Activated CD8-positive, alpha-beta memory T cell treated with anti-CD3 and anti-CD28 coated beads for 4 hours (primary cell): ENCODE measurements at regions not wholly inside any gene's neighbourhood (a gene's known extent, or its start where the extent isn't known, plus 50 kb on each side); places are given as distances from the start of the nearest gene placed in this dataset.

Experiments used
- DNase-seq, 2 donors: peaks; one replicate each; pipeline ENCODE4 v3.0.0-alpha.2; 2020; ENCODE audit warnings: low read depth in 2 of 2

DNA sequence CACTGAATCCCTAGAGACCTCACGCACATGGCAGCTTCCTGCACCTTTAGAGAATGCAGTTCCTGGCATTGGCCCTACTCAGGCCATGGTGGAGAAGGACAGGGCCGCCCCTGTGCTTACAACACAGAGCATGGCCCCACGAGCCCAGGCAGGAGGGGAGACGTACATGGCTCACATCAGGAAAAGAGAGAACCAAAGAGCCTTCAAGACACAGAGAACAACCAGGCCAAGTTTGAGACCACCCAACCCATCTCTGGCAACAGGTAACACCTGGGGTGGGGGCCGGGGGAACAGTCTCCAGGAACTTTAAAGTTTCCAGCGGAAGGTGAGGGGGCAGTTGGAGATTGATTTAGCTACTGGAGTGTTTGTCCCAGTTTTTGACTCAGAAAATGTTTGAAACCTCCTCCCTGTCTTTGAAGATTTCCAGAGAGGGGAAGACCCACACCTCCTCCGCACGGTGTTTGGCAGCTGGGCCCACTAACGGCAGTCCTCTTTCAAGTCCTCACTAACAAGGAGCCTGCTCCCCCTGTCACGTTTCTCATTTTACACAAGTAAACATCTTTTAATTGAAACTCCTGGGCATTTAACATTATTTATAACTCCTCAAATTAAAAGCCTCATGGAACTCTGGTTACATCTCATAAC lies 1423.8 kb downstream of the TBC1D22A start:
- no peak for DNase-seq

DNA sequence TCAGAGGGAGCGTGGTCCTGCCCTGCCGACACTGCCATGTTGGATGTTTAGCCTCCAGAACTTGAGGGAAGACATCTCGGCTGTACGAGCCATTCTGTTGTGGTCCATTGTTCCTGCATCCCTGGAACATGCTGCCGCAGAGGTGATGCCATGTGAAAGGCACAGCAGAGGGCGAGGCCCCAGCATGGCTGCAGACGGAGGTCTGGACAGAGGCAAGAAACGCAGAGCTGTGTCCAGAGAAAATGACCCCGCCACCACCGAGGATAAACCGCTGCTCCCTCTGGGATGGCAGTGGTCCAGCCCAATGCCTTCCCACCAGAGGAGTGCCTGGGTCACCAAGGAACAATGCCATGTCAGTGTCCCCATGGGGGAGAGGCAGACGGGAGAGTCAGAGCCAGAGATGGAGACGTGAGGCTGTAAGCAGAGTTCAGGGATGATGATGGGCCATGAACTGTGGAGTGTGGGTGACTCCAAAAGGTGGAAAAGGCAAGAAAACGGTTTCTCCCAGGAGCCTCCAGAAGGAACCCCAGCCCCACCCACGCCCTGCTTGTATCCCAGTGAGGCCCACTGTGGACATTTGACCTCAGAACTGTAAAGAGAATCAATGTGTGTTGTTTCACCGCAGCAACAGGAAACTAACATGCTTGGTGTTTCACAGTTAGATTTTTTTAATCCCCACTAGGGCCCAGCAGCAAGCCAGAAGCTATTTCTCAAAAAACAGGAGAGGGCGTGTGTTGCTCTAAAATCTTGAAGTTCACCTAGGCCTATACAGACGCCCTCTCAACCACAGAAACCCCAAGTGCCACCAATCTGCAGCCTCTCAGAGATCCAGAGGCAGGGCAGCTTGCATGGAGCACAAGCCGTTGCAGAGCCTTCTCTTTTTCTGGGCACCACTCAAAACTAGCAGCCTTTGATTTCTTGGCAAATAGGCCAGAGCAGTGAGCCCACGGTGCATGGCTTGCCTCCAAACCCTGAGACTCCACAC lies 1422.9 kb downstream of the TBC1D22A start:
- no peak for DNase-seq

DNA sequence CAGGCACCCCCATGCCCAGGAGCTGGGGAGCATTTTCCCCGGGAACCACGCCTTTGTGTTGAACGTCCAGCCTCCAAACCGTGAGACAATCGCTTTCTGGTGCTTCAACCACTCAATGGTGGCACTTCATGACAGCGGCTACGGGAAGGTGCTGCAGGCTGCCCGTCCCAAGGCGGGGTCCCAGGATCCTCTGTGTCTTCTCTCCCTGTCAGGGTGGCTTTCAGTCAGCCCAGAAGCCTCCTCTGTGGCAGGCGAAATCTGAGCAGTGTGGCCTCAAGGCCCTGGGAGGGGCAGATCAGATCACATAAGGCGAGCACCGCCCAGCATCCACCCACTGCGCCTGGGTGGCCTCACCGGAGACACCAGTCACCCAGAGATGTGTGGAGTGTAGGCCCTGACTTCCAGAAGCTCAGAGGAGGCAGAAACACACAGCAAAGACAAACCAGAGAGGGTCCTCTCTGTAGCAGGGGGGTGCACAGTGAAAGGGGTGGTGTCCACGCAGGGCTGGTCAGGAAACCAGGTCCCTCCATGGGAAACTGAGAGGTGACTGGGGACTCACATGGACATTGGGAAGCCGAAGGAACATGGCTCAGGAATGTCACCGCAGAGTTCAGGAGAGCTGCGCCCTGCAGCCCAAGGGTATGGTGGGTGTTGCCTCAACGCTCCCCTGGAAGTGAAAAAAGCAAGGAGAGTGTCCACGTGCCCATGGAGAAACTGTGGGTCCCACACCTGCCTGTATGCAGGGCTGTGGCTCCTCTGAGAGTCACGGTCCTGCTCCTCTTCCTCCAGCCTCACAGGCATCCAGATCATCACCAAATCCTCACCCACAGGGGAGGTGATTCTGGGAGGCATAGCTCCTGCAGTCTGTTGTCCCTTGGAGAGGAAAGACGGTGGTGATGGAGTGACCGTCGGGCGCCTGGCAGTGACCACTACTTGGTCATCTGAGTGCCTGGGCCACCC lies 1420.7 kb downstream of the TBC1D22A start:
- DNase-seq: no peak

DNA sequence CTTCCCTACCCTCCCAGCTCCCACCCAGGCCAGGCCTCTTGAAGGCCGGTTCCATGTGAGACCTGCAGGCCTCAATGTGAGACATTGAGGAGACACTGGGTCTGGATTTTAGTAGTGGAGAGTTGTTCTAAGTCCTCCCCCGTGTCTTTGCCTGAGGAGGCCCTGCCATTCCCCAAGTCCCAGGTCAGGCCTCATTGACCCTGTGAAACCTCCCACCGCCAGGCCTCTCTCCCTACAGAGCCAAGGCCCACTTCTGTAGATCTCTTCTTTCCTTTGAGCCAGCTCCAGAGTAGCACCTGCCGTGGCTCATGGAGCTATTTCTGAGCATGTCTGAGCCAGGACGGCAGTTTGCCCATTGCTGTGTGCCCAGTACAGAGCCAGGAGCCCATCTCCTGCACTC lies 1419.6 kb downstream of the TBC1D22A start:
- DNase-seq: no peak

DNA sequence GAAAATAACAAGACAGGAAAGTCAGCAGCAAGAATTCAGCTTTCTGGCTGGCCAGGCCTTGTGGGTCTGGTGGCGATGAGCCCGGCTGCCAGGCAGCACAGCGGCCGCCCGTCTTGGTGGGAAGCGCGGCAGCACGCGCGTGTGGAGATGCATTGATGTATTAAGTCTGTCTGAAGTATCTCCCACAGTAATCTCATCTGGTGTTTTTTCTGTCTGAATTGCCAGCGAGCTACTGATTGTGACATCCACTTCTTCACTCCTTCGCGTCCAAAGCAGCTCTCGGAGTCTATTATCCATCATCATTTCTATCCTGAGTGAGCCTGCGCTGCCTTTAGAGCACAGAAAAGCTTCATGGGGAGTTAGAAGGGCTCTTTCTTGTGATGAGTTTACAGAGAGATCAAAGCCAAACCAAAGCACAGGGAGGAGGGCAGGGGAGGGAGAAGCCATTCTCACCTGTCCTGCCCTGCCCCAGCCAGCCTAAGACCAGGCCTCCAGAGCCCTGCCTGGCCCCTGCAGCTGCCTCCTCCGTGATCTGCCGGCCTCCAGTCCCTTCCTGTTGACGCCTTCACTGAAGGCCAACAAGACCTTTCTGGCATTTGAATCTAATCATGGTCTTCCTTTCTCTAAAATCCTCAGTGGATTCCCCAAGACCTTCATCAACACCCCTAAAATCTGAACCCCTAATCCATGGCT lies 1419.0 kb downstream of the TBC1D22A start:
- no peak for DNase-seq

DNA sequence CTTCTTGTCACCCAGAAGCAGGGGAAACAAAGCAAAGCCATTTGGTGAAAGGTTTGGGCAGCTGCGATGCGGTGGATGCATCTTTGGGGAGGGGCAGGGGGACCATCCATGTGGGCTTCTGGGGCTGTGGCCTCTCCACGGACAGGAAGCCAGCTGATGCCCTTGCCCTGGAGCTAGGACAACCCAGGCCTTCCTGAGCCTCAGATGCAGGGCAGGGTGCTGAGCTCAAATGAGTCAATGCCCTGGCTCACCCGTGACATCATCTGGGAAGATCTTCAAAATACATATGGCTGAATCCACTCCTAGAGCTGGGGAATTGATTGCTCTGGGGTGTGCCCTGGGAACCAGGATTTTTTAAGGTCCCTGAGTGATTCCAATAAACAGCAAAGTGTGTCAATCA lies 1418.2 kb downstream of the TBC1D22A start:
- DNase-seq: no peak

DNA sequence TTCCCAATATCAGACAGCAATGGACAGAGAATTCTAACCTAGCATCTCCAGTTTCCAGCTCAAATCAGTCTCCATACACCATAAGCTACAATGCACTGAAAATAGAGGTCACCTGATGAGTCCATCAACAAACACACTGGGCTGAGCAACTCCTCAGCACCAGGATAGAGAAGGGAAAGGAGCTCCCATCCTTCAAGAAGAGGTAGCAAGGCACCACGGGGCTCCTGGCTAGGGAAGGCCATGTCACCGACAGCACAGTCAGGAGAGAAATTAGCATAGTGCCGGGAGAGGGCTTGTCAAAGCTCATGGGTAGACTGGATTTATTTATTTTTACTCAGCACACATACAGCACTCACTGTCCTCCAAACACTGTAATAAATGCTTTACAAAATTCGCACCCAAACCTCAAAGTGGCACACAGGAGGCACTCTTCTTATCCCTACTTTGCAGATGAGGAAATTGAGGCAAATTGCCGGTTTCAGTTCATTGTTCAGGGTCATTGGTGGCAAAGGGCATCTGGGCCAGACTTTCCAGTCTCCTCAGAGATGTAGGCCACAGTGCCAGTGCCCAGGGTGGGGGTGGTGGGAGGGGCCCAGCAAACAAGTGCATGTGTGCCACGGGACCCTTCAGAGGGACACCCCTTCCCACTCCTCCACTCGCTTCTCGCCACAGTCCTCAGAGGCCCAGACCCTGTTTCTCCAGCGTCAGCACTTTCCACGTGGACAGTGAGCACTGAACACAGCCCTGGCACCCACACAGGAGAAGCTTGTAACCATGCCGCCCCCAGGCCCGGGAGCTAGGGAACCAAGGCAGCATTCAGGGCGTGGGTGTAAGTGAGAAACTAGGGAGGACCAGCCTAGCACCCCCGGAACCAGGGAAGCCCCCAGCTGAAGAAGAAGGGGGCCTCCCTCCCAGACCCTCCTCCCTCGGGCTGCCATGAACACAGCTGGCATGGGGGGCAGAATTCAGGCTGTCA lies 1417.4 kb downstream of the TBC1D22A start:
- no peak for DNase-seq

DNA sequence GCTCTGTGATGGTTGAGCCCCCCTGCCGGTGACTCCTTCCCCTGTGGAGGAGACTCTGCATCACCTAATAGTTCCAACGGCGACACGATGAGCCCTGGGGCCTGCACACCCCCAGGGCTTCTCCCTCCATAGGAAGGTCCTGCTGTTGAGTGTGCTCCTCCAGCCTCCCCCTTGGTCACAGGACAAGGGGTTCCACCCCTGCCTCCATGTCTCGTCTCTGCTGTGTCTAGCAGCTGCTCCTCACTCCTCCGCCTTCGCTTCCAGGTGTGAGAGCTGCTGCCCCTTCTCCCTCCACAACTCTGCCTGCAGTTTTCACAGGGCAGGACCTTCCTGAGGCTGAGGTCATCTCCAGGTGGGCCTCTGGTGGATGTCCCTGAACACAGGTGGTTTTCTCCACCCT lies 1416.1 kb downstream of the TBC1D22A start:
- no peak for DNase-seq

DNA sequence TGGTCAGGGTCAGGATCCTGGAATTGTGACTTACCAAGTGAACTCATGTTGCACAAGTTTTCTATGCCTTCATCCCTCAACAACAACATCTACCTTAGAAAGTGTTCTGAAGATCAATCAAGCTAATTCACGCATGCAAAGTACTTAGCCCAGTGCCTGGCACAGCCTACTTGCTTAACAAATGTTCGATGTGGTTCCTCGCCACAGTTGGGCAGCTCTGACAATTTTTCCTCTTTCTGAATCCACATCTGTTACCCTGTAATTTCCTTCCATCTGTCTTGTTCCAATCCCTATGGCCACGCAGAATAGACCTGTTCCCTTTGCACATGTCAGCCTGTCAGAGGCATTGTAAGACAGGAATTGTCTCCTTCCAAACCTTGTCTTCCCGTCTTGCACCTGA lies 1415.2 kb downstream of the TBC1D22A start:
- no peak for DNase-seq

DNA sequence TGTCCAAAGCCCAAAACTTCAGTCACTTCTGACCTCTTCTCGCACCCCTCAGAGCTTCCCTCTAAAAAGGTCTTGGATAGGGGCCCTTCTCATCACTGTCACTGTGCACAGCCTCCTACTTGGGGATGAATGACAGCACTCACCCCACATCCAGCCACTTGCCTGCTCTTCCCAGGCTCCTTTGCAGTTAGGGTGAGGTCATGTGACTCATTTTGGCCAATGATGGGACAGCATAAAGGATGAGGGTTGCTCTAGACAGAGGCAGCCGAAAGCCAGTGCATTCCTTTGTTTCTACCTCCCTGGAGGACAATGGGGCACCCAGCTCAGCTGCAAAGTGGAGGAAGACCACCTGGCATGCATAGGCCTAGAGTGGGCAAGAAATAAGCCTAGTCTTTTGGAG lies 1413.3 kb downstream of the TBC1D22A start:
- DNase-seq: no peak

DNA sequence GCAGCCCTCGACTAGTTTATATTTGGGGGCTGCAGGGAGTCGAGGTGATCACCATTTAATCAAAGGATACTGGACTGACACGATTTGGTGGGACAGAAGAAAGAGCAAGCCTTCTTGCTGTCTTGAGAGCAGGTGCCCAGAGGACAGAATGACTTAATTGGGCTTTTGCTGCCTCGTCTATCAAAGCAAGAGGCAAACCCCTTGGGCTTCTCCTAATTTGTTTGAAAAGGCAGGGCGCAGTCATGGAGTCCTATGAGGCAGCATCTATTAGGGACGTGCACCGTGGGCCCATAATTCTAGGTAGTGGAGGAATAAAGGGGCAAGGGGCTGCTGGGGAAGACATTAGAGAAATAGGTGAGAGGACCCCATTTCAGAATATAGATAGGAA lies 1411.3 kb downstream of the TBC1D22A start:
- DNase-seq: no peak

DNA sequence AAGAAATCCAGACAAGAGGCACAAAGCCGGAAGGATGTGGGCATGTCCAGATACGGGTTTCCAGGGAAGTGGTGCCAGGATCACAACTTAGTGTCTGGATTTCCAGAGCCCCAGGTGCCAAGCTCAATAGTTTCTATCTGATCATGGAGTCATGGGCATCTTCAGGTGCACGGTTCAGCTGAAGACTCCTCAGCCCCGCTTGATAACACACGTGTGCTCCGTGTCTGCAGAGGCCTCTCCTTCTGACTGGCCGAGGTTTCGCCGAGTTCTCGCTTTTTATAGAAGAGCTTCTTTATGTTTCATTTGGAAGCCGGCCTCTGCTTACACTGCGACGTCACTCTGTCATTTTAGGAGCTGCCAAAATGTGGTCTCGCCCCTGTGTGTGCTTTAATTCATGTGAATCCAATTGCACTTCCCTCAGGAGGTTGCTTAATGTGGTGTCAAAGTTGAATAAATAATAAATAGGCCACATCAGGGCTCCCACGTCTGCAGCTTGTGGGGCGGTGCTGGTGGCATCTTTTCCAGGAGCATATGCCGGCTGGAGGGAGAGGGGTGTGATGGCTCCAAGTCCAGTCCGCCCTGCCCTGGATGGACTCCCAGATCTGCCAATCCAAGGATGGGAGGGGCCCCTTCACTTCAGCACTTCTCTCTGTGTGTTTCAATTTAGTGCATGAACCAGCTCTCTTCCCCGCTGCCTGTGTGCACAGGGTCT lies 1410.8 kb downstream of the TBC1D22A start:
- DNase-seq: no peak

DNA sequence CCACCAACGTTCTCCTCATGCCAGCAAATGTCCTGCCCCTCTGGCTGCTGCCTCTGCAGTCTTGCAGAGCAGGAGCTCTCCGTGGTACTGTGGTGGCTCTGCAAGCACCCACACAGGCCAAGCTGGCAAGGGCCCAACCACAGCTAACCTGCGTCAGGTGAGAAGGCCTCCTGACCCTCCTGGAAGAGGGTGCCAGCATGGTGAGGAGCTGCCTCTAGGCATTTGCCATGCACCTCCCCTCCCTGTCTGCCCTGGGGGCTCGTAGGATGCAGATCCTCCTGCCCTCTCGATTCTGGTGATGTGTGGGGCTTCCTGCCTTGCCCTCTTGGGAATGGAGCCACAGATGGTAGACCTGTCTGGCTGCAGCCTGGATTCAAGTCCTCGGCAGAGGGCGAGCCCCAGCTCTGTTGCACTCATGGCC lies 1408.8 kb downstream of the TBC1D22A start:
- no peak for DNase-seq

DNA sequence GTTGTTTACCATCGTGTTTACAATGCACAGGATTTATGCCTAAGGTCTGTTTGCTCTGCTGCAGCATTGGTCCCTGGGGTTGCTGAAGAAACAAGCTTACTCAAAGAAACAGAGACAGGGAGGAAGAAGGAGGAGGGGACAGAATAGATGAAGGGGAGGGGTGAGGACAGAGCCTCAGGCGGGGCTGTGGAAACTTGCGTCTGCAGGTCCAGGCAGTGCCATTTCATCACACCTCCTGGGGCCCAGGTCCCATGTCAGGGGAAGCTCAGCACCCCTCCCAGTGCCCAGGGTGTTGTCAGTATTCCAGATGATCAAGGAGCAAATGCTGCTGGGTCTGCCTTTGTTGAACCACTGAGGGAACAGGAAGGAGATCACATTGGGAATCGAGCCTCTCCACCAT lies 1406.8 kb downstream of the TBC1D22A start:
- no peak for DNase-seq

DNA sequence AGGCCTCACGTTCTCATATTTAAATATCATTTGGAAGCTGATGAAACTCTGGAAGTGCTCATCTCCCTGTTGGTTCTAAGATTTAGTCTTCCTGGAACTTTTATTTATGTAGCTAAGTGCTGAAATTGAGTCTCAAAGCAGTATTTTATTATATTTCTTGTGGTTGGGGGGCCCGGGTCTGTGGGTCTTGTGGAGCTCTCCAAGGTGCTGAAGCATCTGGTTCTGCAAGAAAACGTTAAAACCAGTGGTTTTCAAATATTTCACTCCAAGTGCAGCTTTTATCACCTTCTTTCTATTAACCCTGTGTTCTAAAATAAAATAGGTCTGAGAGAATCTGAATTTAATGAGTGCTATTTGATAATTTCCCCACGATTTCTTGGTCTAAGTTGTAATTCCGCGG lies 1404.8 kb downstream of the TBC1D22A start:
- no peak for DNase-seq

DNA sequence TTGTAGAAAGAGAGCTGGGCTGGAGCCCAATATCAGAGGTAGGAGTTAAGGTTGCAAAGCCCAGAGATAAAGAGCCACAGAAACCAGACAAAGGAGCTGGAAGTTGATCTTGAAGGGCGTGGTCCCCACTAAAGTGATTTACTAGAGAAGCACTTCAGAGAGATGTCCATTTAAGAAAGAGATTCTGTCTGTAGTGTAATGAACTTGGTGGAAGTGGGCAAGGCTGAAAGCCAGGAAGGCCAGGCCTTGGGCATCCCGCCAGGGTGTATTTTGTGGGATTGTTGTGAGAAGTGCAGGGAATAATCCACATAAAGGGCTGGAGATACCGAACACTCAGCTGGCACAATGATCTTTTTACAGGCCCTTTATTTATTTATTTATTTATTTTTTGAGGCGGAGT lies 1398.8 kb downstream of the TBC1D22A start:
- no peak for DNase-seq

DNA sequence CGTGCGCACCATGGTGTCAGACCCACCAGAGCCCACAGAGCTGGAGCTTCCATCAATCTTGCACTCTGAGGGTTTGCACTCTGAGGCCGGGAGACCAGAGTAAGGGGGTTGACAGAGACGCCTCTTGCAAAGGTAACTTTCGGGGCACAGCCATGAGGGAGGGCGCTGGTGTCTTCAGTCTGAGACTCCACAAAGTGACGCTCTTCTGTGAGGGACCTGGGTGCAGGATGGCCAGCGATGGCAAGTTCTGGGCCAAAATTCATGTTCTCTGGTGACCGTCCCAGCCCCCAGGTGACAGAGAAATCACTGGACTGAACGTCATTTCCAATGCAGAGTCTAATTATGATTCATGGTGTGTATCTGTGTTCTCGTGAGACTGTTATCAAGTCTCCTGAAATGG lies 1395.2 kb downstream of the TBC1D22A start:
- DNase-seq: no peak

DNA sequence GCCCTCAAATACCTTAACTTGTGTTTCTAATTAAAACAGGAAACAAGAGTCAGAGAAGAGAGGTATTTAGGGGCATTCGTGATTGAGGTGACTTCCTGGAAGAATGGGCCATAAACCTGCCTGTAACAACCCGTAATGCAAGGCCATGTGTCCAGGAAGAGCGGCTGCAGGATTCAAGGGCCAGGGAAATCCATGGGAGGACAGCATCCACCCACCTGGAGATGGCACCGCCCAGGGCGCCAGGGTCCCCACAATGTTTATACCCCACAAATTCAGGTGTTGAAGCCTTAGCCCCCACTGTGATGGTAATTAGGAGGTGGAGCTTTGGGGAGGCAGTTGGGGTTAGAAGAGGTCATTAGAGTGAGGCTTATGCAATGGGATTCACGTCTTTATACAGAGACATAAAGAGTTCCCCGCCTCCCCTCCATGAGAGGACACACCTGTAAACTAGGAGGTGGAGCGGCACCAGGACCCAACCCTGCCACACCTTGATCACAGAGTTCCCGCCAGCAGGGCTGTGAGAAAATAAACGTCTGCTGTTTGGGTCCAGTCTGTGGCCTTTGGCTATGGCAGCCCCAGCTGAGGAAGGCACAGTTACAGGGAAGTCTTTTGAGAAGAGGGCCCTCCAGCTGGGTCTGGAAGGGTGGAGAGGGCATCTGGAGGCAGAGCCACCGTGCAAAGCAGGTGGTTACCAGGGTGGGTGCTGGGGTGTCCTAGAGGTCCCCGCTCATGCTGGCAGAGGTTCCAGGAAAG lies 1394.3 kb downstream of the TBC1D22A start:
- no peak for DNase-seq

DNA sequence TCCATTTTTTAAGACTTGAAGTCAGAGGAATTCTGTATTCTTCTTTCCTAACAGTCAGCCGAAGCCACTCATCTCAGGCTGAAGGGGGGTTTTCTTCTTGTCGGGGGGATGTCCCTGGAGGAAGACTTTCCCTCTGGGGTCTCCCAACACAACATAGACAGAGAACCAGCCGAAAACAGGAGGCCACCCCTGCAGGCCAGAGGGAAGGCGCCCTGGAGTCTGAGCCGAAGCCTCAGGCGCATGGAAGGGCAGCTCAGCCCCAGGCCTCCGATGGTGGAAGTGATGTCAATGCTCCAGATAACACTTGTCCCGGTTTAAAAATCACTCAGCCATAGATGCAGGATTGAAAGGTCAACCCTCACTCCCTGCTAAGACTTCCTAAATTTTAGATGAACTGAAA lies 1393.0 kb downstream of the TBC1D22A start:
- no peak for DNase-seq
